Activated T-helper 1 cell treated with anti-CD3 and anti-CD28 coated beads, Interleukin-12 subunit alpha, Interleukin-12 subunit beta, Interleukin-2, Interleukin-4 antibody, amounts not matched to agents 30 ng/mL and 10 ng/mL and 1 ng/mL, durations not matched to agents 14 hours and 24 hours and 36 hours (primary cell): ENCODE measurements at regions not wholly inside any gene's neighbourhood (a gene's known extent, or its start where the extent isn't known, plus 50 kb on each side); places are given as distances from the start of the nearest gene placed in this dataset.

Experiments
- DNase-seq: peaks from one replicate; pipeline ENCODE4 v3.0.0; 2021; ENCODE audit warnings: low spot score
- H3K27ac Mint-ChIP-seq: one replicate; pipeline ENCODE4 v1.8.0; 2021; ENCODE audit warnings: mild to moderate bottlenecking, mixed read lengths
- H3K27me3 Mint-ChIP-seq: one replicate; pipeline ENCODE4 v1.8.0; 2022; ENCODE audit warnings: mild to moderate bottlenecking, moderate library complexity, mixed read lengths; ENCODE audit not compliant: insufficient read depth
- H3K36me3 Mint-ChIP-seq: one replicate; pipeline ENCODE4 v1.8.0; 2021; ENCODE audit warnings: low read depth, mixed read lengths
- H3K4me1 Mint-ChIP-seq: one replicate; pipeline ENCODE4 v1.8.0; 2021; ENCODE audit warnings: low read depth, mixed read lengths
- H3K4me3 Mint-ChIP-seq: one replicate; pipeline ENCODE4 v1.8.0; 2021; ENCODE audit warnings: mild to moderate bottlenecking, moderate library complexity, mixed read lengths
- H3K9me3 Mint-ChIP-seq: one replicate; pipeline ENCODE4 v1.8.0; 2021; ENCODE audit warnings: mixed read lengths
- intact Hi-C: fragments of 100-400 bp; cut with micrococcal nuclease; formaldehyde crosslinking; loops from one replicate; pipeline ENCODE4 v1.15.1; 2024

DNA sequence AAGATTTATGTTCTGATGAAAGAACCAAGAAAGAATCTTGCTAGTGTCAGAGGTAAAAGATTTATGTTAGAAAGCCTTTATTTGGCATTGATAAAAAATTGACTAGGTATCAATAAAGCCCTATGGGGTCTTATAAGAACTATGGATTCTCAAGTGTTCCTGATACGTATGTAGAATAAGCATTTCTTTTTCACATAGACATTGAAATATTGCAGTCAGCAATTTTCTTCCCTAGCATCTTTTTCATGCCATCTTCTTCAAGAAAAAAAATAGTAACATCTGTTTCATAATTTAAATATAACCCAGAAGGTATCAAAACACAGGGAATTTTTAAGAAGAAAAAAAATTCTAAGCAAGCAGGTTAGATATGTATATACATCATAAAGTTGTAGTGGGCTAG lies 230.6 kb downstream of the CENPW start:
- Mint-ChIP-seq H3K27me3 (no peaks in the 10 kb centered on the region), H3K4me1 (no peaks in the 10 kb centered on the region), H3K9me3 (no peaks in the 10 kb centered on the region), H3K27ac (no peak overlapping the region), H3K4me3 (no peak overlapping the region), H3K36me3 (no peaks in the 10 kb centered on the region)
- intact Hi-C loops = no loop called here
- DNase-seq = no peak

DNA sequence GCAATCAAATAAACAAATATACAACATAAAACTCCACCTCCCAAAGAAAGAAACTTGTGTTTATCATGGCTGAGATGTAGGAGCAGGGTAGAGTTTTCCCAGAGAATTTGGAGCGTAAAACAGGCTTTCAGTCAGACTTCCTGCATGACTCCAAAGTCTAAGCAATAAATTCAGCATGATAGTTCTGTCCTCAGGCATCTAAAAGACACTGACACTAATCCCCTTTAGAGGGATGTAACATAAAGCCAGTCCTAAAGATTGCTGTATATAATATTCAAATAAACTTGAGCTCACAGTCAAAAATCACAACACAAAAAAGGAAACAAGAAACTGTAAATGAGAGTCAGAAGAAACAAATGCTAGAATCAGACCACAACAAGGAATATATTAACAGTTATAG lies 234.4 kb downstream of the CENPW start:
- DNase-seq = no peak
- Mint-ChIP-seq H3K27me3 (no peaks in the 10 kb centered on the region), H3K4me1 (no peaks in the 10 kb centered on the region), H3K4me3 (no peak overlapping the region), H3K9me3 (no peaks in the 10 kb centered on the region), H3K36me3 (no peaks in the 10 kb centered on the region), H3K27ac (no peak overlapping the region)
- intact Hi-C loops = no loop called here

DNA sequence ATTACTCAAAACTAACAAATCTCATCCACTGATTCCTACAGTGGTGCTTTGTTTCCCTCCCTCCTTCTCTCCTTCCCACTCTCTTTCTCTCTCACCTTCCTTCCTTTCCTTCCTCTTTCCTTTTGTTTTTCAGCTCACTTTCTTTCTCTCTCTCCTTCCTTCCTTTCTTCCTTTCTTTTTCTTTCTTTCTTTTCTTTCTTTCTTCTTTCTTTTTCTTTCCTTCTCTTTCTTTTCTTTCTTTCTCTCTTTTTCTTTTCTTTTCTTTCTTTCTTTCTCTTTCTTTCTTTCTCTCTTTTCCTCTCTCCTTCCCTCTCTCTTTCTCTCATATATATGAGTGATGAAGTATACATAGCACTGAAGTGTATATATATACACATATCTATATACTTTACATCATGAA lies 241.4 kb downstream of the CENPW start:
- H3K4me1 Mint-ChIP-seq = no peaks in the 10 kb centered on the region
- no peak overlapping the region for H3K27ac Mint-ChIP-seq
- DNase-seq = no peak
- H3K4me3 Mint-ChIP-seq = no peak overlapping the region
- H3K36me3 Mint-ChIP-seq = no peaks in the 10 kb centered on the region
- no peaks in the 10 kb centered on the region for H3K27me3 Mint-ChIP-seq
- H3K9me3 Mint-ChIP-seq = no peaks in the 10 kb centered on the region
- intact Hi-C loops = no loop called here

DNA sequence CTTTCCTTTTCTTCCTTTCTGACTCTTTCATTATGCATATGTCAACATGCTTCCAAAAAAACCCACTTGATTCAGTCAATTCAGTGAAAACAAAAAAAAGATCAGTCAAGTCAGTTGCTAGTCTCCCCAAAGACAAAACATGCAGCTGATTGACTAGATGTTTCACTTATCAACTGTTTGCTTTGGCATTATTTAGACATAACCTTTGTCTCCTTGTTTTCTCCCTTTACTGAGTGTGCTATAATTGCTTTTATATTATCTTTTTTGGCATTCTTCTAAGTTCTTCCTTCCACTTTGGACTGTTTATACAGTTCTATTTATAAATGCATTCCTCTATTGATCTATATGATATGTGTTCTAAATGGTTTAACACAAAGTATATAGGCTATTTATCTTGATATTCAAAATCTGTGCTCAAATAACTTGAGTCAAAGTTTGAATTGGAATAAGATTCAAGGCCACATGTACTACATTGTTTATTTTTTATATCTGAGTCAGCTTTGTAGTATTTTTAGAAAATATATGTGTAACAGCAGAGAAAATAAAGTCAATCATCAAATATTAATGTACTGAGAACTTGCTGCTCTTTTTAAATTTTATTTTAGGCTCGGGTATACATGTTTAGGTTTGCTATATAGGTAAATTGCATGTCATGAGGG lies 260.5 kb downstream of the CENPW start:
- H3K36me3 Mint-ChIP-seq = no peaks in the 10 kb centered on the region
- no peak for DNase-seq

DNA sequence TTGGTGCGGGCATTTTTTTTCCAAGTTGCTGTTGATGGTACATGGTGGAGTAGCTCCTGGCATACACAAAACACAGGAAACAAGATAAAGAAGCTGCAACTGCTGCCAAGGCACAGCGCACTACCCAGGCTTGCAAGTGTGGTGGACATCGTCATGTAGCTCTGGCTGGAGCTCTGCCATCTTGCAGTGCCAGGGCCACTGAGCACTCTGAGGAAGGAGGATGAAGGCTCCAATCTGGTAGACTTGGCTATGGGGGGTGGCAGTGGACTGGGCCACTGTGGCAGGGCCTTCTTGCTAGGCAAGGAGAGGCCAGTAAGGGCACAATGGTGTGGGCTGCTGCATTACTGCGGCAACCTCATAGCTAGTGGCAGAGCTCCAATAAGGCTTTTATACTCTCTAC lies 263.5 kb downstream of the CENPW start:
- no peak overlapping the region for H3K27ac Mint-ChIP-seq
- no peaks in the 10 kb centered on the region for H3K27me3 Mint-ChIP-seq
- H3K4me3 Mint-ChIP-seq = no peak overlapping the region
- no peaks in the 10 kb centered on the region for H3K36me3 Mint-ChIP-seq
- intact Hi-C loops = no loop called here
- H3K9me3 Mint-ChIP-seq = no peaks in the 10 kb centered on the region
- H3K4me1 Mint-ChIP-seq = no peaks in the 10 kb centered on the region
- no peak for DNase-seq

More for the DNA sequence above, 260.5 kb downstream of the CENPW start:
- intact Hi-C loops = no loop called here
- no peaks in the 10 kb centered on the region for H3K27me3 Mint-ChIP-seq
- H3K27ac Mint-ChIP-seq = no peak overlapping the region
- H3K9me3 Mint-ChIP-seq = no peaks in the 10 kb centered on the region
- no peaks in the 10 kb centered on the region for H3K4me1 Mint-ChIP-seq
- H3K4me3 Mint-ChIP-seq = no peak overlapping the region

DNA sequence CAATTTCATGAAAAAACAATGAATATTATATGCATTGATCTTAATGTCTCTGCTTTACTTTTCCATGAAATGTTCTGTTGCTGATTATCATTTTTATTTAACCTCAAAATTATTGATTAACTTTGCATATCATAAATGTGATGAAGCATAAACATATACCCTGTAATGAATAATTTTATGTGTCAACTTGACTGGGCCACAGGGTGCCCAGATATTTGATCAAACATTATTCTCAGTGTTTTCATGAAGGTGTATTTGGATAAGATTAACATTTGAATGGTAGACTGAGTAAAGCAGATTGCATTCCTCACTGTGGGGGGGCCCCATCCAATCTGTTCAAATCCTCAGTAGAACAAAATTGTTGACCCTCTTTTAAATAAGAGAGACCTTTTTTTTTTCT lies 265.2 kb downstream of the CENPW start:
- DNase-seq = no peak
- H3K9me3 Mint-ChIP-seq = peaks cover 3% of the 10 kb centered on the region
- no peaks in the 10 kb centered on the region for H3K4me1 Mint-ChIP-seq
- H3K4me3 Mint-ChIP-seq = no peak overlapping the region
- H3K36me3 Mint-ChIP-seq = no peaks in the 10 kb centered on the region
- no peaks in the 10 kb centered on the region for H3K27me3 Mint-ChIP-seq
- H3K27ac Mint-ChIP-seq = no peak overlapping the region
- intact Hi-C loops = no loop called here

DNA sequence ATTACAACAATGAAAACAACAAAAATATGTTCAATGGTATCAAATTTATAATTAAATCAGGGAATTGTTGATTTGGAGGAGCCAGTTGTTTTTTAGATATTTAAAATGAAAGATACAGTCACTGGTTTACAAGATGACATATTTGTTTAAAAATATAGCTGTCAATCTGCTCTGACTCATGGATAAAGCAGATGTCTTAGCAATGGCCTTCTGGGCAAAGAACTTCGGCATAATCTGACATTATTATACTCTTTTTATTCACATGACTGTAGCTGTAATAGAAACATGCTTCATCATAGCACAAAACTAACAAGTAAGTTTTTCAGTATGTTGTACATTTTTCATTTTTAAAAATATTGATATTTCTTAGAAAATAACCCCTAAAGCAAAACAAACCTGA lies 267.4 kb downstream of the CENPW start:
- H3K27ac Mint-ChIP-seq = no peak overlapping the region
- DNase-seq = no peak

DNA sequence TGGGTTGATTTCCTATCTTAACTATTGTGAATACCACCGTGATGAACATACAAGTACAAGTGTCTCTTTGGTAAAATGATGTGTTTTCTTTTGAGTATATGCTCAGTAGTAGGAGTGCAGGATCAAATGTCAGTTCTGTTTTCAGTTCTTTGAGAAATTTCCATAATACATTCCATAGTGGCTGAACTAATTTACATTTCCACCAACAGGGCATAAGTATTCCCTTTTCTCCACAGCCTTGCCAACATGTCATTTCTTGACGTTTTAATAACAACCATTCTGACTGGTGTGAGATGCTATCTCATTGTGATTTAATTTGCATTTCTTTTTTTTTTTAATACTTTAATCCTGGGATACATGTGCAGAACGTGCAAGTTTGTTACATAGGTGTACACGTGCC lies 268.8 kb downstream of the CENPW start:
- no peak for DNase-seq
- H3K9me3 Mint-ChIP-seq = peaks cover 16% of the 10 kb centered on the region
- intact Hi-C loops = no loop called here
- H3K4me3 Mint-ChIP-seq = no peak overlapping the region
- no peaks in the 10 kb centered on the region for H3K4me1 Mint-ChIP-seq
- no peaks in the 10 kb centered on the region for H3K36me3 Mint-ChIP-seq
- H3K27ac Mint-ChIP-seq = no peak overlapping the region
- H3K27me3 Mint-ChIP-seq = no peaks in the 10 kb centered on the region

More for the DNA sequence above, 267.4 kb downstream of the CENPW start:
- Mint-ChIP-seq H3K27me3 (no peaks in the 10 kb centered on the region), H3K9me3 (peaks cover 16% of the 10 kb centered on the region), H3K36me3 (no peaks in the 10 kb centered on the region), H3K4me3 (no peak overlapping the region), H3K4me1 (no peaks in the 10 kb centered on the region)
- intact Hi-C loops = no loop called here

DNA sequence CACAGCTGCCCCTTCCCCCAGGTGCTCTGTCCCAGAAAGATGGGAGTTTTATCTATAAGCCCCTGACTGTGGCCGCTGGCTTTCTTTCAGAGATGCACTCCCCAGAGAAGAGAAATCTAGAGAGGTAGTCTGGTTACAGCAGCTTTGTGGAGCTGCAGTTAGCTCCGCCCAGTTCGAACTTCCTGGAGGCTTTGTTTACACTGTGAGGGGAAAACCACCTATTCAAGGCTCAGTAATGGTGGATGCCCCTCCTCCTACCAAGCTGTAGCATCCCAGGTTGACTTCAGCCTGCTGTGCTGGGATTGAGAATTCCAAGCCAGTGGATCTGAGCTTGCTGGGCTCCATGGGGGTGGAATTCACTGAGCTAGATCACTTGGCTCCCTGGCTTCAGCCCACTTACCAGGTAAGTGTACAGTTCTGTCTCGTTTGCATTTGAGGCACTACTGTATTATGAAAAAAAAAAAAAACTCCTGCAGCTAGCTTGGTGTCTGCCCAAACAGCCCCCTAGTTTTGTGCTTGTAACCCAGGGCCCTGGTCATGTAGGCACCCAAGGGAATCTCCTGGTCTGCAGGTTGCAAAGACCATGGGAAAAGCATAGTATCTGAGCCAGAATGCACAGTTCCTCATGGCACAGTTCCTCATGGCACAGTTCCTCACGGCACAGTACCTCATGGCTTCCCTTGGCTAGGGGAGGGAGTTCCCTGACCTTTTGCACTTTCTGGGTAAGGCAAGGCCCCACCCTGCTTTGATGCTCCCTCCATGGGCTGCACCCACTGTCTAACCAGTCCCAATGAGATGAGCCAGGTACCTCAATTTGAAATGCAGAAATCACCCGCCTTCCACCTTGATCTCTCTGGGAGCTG lies 275.0 kb downstream of the CENPW start:
- intact Hi-C loops = no loop called here
- Mint-ChIP-seq H3K9me3 (peaks cover 14% of the 10 kb centered on the region), H3K4me3 (no peak overlapping the region), H3K27me3 (no peaks in the 10 kb centered on the region), H3K4me1 (no peaks in the 10 kb centered on the region), H3K36me3 (no peaks in the 10 kb centered on the region), H3K27ac (no peak overlapping the region)
- DNase-seq = no peak

DNA sequence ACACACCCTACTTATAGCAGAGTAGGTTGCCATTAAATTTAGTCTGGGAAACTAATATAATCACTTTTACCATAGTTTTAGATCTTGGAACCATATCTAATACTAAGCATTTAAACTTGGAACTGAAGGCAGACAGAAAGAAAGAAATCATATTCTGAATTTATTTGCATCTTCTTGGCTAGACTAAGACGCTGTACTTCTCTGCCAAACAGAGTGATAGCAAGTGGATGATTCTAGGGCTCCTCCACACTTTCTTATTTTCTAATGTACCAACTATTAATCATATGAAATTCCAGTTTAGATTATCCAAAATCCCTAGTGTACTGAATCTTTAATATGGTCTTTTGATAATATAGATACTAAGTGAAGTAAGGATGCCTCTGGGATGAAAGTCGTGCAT lies 277.0 kb downstream of the CENPW start:
- no peak overlapping the region for H3K4me3 Mint-ChIP-seq

DNA sequence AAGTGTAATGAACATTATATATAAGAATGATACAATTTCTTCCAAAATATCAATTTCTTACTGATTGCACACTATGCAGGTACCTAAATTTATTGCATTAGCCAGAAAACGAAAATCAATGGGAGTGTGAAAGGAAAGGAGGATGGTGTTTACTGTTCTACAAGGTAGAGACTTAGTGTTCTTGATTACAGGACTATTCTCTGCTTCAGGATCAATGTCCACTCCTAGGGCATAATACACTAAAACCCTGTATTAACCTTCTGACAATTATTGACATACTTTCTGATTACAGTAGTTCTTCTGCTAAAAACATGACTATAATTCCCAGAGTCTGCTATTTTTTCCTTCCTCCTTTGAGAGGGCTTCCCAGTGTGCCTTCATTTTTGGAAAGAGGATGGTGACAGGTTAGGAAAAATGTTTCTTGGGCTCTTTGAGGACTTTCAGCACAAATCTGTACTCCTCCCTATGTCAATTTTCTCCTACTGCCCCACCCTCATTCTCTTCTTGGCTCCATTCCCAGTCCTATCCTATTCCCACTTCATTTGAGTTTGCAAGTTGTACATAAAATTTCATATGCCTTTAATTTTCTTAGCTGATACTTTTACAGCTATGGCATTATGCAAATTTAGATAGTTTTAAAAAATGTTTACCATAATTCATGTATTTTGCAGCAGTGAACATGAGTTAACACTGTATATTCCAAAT lies 278.9 kb downstream of the CENPW start:
- Mint-ChIP-seq H3K27ac (no peak overlapping the region), H3K9me3 (no peaks in the 10 kb centered on the region), H3K4me3 (no peak overlapping the region), H3K27me3 (no peaks in the 10 kb centered on the region), H3K4me1 (no peaks in the 10 kb centered on the region), H3K36me3 (no peaks in the 10 kb centered on the region)
- intact Hi-C loops = no loop called here
- no peak for DNase-seq

More for the DNA sequence above, 277.0 kb downstream of the CENPW start:
- no peak for DNase-seq
- Mint-ChIP-seq H3K4me1 (no peaks in the 10 kb centered on the region), H3K36me3 (no peaks in the 10 kb centered on the region), H3K27ac (no peak overlapping the region), H3K27me3 (no peaks in the 10 kb centered on the region), H3K9me3 (peaks cover 4% of the 10 kb centered on the region)
- intact Hi-C loops = no loop called here

DNA sequence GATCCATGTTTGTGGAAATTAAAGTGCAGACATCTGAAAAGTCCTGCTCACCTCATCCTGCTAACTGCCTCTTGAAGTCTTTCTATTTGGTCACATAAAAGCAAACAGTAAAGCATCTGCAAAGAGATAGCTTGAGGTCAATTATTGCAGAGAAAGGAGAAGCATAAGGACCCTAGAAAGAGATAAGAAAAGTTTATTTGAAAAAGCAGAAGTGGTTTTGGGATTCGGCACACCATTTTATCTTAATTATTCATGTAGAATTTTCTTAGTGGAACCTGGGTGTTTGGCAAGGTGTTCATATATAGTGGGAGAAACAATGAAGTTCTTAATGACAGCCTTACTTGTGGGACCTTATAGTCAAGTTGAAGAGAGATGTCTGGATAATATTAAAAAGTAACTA lies 280.8 kb downstream of the CENPW start:
- H3K4me3 Mint-ChIP-seq = no peak overlapping the region
- no peaks in the 10 kb centered on the region for H3K9me3 Mint-ChIP-seq
- no peaks in the 10 kb centered on the region for H3K4me1 Mint-ChIP-seq
- H3K36me3 Mint-ChIP-seq = no peaks in the 10 kb centered on the region
- intact Hi-C loops = no loop called here
- no peaks in the 10 kb centered on the region for H3K27me3 Mint-ChIP-seq
- H3K27ac Mint-ChIP-seq = no peak overlapping the region
- DNase-seq = no peak

DNA sequence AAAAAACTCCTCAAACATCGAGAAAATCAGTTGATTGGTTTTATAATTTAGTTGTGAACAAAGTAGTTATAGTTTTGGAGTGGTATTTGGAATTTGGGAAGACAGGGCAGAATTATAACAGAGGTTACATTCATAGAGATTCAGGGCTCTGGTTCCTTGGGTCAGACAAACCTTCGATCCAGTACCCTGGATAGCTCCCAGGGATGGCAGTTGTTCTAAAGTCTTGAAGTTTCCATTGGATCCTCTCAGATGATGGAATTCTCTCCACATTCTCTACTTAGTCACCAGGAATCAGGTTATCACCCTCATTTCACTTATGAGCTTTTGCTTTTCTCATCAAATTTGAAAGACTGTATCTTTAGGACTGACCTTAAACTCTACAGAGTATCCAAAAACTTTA lies 285.1 kb downstream of the CENPW start:
- no peaks in the 10 kb centered on the region for H3K27me3 Mint-ChIP-seq
- H3K36me3 Mint-ChIP-seq = no peaks in the 10 kb centered on the region
- no peak for DNase-seq
- no peak overlapping the region for H3K4me3 Mint-ChIP-seq
- H3K4me1 Mint-ChIP-seq = no peaks in the 10 kb centered on the region
- H3K27ac Mint-ChIP-seq = no peak overlapping the region
- intact Hi-C loops = no loop called here
- no peaks in the 10 kb centered on the region for H3K9me3 Mint-ChIP-seq
